ENCODE measurements at regions not wholly inside any gene's neighbourhood (a gene's known extent, or its start where the extent isn't known, plus 50 kb on each side); places are given as distances from the start of the nearest gene placed in this dataset.

DNA sequence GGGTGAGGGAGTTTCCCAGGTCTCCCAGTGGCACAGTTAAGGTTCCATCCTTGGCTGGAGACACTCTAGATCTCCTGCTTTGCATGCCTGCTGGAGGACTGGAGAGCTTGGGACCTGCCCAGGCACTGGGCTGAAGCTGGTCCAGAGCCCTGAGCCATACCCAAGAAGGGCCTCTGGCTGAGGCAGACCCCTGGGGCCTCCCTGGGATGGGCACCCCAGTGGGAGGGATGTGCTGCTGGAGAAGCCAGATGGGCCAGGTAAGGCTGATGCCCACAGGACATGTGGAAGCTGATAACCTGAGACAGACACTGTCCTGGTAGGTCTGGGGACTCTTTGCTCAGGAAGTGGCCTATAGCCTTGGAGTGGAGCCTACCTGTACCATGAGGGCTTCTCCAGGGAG is 160.7 kb downstream of the TFCP2L1 start:
- no peak for DNase-seq

DNA sequence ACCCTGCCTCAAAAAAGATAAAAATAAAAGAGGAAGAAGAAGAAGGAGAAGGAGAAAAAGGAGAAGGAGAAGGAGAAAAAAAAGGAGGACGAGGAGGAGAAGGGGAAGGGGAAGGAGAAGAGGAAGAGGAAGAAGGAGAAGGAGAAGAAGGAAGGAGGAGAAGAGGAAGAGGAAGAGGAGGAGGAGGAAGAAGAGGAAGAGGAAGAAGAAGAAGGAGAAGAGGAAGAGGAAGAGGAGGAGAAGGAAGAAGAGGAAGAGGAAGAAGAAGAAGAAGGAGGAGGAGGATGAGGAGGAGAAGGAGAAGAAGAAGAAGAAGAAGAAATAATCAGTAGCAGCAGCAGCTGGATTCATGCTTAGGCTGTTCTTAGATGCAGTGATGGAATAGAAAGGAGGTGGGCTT is 159.7 kb downstream of the TFCP2L1 start:
- no peak for DNase-seq

DNA sequence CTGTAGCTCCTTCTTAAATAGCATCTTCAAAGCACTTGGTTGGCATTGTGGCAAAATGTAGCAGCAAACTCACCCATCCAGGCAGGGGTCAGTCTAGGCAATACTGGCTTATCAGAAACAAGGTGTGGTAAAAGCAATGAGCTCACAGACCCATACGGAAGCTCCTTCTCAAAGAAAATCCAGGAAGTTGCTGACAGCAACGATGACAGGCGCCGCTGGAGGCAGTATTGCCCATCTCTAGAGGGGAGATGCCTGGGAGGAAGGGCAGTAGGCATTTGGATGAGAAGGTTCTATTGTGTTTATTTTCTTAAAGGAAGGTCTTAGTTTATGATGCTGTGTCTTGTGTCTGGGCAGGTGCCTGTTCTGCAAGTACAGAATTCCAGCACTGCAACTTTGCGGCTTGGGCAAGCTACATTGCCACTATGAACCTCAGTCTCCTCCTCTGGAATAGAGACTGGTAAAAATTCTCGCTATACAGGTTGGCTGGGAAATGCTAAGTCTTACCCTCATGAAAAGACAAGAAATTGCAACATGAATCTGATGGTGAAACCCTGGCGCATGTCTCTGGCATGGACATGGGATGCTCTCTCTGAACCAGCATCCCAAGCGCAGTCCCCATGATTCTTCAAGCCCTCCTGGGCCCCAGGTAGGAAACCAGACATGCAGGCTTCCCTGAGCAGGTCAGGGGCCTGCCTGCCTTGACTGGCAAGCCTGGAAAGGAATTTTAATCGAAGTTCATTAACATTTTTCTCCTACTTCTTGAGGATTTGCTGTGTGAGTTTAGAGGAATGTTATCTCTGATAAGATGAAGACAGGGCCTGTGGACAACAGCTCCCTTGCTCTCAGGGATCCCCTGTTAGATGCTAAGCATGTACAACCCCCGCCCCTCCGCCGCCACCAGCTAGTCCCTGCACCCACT is 156.0 kb downstream of the TFCP2L1 start:
- DNase-seq: peak in 19 of 51 donors; percentile 3 to 47 (median 12)

DNA sequence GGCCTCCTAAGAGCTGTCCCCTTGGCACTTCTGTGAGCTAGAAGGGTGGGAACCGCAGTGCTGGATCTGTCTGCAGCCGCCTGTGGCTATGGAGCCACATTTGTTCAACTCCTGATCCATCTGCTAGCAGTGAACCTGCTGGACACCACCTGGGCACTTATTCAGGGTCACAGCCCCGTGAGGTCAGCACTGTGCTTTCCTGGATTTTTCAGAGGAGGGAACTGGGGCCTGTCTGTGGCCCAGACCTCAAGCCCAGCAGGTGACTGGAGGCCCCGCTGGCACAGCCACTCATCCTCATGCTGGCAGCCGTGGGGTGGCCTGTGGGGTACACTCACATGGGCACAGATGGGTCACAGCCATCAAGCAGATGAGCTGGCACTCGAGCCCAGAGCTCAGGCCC is 155.3 kb downstream of the TFCP2L1 start:
- DNase-seq: no peak

DNA sequence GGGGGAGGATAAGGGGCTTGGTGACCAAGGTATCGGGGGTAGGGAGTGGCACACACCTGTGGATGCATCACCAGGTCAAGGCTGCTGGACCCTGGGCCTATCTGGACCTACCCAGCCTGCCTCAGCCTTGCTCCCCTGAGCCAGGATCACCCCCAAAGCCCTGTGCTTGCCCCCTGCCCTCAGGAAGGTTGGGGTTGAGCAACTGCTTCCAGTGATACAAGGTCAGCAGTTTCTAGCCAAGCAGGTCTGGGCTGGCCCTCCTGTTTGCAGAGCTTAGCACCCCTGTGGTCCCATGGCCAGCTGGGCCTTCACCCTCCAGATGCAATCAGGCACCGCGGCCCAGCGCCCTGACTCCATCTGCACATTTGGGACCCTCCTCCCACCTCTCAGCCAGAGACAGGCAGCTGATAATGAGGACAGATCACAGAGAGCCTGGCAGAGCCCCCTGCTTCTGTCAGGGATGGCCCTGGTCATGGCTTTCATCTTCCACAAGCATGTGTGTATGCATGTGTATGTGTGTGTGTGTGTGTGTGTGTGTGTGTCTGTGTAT is 154.6 kb downstream of the TFCP2L1 start:
- no peak for DNase-seq

DNA sequence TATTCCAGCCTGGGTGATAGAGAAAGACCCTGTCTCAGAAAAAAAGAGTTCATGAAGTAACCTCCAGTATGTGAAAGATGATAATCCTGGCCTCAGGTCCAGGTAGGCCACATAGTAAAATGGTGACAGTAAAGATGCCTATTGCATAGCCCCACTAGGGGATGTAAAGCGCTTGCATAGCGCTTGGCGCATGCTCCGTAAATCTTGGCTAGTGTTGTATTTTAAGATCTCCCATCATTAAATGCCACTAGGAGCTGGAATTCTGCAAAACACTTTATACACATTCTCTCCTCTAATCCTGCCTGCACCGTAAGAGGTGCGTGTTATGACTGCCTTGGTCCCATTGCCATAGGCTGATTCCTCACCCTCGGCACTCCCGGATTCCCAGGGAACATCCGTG is 153.6 kb downstream of the TFCP2L1 start:
- DNase-seq: no peak

DNA sequence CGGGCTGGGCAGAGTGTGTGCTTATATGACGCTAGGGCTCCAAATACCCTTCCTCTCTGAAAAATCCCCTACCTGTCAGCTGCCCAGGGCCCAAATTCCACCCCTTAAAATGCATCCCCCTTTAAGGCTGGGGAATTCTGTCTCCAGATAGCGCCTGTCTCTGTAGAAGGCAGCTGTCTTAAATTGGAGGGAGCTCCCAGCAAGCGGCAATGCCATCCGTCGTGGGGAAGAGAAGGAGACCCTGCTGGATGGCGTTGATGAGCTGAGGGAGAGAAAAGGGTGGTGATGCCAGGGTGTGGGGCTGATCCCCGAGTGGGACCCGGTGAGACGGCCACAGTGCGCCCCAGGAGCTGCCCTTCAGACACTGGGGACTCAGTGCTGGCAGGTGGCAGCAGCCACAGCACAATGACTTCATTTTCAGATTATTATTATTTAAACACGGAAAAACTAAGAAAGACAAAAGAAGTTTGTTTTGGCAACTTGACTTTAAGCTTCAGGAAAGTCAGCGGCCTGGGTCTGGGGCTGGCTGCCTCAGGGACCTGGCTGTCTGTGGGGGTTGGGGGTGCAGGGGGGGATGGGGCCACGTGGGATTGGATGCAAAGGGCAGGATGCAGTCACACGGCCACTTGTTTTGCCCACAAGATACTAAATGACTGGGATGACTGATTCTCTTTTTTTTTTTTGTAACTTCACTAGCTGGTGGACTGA is 152.8 kb downstream of the TFCP2L1 start:
- DNase-seq: no peak

DNA sequence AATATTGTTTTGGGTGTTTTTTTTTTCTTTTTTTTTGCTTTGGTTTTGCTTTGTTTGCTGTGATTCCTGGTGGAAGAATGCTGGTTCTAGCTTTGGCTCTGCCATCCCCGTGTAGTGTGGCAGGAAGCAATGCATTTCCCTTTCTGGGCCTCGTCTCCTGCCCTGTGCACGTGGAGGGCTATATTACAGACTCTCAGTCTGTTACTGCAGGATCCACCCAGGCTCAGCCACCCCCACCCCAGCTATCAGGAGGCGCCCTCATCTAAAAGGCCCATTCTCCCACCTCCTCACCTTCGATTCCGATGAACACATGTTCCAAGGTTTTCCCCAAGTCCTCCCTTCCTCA is 152.3 kb downstream of the TFCP2L1 start:
- no peak for DNase-seq

DNA sequence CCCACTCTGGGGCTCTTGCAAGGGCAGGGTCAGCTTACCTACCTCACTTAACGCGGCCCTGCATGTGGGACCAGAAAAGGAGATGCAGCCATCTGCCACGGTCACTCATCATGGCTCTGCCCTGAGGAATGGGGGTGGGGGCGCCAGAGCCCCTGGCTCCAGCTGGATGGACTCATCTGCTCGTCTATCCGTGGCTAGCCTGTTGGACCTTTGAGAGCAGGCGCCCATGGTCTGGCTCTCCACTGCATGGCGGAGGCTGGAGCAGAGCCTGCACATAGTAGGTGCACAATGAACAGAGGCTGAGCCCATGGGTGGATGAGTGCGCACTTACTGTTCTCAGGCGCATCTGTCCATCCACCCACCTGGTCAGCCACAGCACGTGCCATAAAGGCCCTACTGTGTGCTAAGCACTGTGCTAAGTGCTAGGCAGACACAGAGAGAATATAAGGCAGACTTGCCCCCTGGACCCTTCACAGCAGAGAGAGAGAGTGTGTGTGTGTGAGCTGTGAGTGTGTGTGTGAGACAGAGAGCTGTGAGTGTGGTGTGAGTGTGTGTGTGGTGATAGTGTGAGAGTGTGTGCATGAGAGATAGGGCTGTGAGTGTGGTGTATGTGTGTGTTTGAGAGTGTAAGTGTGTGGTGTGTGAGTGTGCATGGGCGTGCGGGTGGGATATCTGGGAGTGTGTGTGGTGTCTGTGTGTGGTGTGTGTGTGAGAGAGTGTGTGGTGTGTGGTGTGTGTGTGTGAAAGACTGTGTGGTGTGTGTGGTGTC is 151.3 kb downstream of the TFCP2L1 start:
- no peak for DNase-seq

DNA sequence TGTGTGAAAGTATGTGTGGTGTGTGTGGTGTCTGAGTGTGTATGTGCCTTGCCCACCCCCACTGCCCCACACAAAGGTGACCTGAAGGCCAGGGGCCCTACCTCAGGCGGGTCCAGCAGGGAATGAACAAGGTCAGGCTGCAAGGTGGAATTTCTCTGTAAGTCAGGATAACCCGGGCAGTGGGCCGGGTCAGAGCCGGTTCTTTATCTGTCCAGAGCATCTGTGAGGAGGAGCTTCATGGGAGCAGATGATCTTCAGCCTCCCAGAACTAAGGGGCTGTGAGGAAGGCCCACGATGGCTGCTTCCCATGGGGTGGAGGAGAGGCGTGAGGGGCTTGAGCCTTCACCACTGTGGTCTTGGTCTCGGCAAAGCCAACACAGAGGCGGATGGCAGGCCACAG is 150.3 kb downstream of the TFCP2L1 start:
- DNase-seq: no peak

DNA sequence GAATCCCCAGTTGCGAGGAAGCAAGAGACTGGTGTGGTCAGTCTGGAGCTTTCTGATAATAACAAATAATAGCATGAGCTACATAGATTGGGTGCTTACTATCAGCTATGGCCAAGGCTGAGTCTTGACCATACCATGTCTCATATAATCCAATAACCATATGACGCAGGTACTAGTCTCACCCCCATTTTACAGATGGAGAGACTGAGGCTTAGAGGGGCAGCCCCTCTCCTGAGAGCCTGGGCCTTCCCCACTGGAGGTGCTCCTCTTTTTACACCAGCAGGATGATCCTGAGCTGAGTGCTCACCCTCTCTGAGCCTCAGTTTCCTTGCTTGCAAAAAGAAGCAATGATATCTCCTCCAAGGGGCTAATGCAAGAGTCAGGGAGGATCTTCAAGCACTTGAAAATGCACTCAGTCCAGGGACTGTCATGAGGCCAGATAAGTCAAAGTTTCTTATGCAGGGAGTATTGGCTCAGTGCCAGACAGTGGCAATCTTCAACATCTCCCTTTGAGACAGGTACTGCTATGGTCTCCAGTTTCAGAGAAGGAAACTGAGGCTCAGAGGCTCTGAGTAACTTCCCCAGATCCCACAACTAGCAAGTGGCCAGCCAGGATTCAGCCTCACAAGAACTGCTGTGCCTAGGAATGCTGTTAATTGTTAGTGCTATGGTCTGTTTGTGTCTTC is 149.7 kb downstream of the TFCP2L1 start:
- DNase-seq: no peak

DNA sequence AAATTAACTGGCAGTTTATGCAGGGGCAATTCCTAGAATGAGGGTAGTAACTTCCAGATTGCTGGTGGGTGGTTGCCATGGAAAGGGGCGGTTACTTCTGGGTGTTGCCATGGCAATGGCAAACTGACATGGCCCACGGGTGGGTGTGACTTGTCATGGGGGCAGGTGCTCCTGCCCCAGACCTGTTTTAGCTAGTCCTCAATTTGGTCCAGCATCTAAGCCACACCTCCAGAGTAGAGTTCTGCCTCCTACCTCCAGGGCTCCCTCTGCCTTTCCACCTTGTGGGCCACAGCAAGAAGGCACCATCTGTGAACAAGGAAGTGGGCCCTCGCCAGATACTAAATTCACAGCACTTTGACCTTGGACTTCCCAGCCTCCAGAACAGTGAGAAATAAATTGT is 148.7 kb downstream of the TFCP2L1 start:
- no peak for DNase-seq

DNA sequence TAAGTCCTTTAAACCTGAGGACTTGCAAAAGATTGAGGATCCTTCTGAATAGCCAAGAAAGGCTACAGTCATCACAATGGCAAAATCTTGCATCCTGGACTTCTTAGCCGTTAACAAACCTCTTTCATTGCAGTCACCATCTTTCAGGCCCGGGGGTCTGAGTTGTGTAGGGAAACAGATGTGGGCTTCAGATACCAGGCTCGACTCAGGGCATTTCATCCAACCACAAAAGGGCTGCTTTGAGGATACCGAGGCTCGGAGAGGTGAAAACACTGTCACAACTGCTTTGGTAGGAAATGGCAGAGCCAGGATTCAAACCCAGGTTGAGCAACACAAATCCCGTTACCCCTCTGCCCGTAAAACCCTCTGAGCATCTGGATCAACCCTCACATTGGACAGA is 147.4 kb downstream of the TFCP2L1 start:
- DNase-seq: no peak

DNA sequence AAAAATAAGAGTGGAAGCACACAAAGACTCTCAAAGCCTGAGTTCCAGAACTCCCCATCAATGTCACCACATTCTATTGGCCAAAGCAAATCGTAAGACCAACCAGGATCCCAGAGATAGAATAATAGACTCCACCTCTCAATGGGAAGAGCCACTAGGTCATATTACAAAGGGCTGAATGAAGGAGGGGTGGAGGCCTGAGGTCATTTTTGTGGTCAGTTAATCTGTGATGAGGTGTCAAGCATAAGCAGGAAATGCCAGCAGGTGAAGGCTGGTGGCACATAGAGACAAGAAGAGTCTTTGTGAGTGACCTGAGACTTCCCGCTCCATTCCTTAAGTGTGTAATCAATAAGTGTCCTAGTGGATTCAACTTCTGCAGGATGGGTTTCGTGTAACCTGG is 144.3 kb downstream of the TFCP2L1 start:
- no peak for DNase-seq

DNA sequence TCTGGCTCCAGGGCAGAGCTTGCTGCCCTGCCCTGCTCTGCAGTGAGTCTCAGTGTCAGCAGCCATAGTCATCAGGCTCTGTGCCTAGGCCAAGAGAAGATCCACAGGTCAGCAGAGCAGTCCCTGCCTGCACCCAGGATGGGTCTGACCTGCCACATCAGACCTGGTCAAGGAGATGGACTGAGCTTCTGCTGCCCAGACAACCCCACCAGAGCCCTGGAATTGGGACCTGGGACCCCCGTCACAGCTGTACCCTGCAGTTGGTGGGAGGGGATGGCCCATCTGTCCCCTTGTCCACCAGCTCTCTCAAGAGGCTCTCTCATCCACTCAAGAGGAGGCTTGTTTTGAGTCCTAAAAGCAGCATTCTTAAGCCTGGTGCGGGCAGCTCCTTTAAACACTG is 142.6 kb downstream of the TFCP2L1 start:
- no peak for DNase-seq

DNA sequence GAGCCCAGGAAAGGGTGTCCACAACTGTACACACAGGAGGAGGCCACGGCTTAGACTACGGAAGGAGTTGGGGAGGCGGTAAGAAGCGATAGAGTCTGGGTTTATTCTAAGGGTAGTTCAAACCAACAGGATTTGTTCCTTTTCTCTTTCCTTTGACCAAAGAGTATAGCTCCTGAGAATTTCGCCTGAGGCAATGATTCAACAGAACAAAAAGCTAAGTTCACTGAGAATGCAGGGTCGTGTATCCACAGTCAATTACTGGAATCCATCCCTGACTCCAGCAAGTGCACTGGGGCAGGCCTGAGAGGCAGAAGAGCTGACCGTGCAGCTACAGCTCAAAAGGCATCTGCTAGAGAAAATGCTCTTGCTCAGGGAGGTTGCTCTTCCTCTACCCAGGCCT is 140.9 kb downstream of the TFCP2L1 start:
- no peak for DNase-seq

DNA sequence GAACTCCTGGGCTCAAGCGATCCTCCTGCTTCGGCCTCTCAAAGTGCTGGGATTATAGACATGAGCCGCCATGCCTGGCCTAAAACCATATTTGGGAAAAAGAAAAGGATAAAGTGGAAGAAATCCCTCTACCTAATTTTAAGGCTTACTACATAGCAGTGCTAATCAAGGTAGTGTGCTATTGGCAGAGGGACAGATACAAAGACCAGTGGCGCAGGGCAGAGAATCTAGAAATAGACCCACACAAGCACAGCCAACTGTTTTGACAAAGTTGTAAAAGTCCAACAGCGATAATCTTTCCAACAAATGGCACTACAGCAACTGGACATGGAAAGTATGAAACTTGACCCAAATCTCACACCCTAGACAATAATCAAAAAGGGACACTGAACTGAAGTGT is 138.4 kb downstream of the TFCP2L1 start:
- DNase-seq: no peak

DNA sequence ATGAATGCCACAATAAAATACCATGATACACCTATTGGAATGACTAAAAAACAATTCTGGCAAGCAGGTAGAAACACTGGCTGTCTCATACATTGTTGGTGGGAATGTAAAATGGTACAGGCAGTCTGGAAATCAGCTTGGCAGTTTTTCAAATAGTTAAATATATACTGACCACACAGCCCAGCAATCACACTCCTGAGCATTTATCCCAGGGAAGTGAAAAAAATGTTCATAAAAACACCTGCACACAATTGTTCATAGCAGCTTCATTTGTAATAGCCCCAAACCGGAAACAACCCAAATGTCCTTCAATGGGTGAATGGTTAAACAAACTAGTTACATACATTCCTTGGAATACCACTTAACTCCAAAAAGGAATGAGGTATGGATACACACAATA is 137.2 kb downstream of the TFCP2L1 start:
- DNase-seq: no peak

DNA sequence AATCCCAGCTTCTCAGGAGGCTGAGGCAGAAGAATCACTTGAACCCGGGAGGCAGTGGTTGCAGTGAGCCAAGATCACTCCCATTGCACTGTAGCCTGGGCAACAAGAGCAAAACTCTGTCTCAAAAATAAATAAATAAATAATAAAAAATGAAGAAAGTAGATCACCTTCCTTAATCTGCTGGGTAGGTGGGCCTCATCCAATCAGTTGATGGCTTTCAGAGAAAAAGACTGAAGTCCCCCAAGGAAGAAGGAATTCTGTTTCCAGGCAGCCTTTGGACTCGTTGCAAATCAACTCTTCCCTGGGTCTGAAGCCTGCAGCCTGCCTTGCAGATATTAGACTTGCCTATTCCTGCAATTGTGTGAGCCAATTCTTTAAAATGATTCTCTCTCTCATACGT is 136.5 kb downstream of the TFCP2L1 start:
- DNase-seq: no peak

DNA sequence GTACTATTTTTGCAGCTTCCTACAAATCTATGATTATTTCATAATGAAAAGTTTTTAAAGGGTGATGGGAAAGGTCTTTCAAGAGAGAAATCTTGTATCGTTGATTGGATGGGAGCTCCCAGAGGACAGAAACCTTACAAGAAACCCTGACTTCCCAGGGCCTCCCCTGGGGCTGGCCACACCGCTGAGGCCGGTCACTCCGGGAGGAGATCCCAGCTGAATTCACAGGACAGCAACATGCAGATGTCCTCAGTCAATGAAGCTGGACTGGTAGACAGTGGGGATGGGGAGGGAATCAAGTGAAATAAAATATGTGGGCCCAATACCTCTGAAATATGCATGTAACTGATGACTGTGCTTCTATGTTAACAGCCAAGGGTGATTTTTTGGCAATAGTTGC is 135.6 kb downstream of the TFCP2L1 start:
- no peak for DNase-seq

DNA sequence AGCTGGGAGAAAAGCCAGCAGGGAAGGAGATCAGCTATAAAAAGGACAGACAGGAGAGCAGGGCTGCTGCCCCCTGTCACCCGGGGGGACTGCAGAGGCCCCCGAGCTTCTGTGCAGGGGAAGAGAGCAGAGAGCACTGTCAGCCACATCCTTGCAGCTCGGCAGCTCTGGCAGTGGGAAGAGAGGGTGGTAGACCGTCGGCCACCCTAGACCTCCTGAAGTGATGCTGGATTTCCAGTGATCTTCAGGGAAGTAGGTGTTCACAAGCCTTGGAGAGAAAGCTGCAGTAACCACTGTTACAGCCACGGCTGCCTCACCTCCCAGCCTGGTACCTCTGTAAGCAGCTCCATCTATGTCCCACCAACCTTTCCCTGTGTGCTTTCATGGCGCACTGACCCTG is 134.9 kb downstream of the TFCP2L1 start:
- DNase-seq: no peak

DNA sequence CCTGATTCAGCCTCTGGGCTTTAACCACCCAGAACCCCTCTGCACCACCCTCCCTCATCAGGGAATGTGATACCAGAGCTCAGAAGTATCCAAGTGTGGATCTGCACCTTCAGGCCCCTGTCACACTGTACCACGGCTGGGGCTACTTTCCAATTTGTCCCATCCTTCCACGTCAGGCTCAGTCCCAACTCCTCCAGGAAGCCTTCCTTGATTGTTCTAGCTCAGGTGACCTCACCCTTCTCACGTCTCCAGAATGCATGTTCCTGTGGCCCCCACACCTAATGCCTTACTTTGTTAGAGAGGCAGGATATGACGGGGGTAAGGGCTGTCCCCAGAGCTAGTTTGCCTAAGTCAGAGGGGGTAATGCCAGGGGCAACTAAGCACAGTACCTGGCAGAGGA is 134.3 kb downstream of the TFCP2L1 start:
- no peak for DNase-seq
